GM12891 (cell line): ENCODE measurements at regions not wholly inside any gene's neighbourhood (a gene's known extent, or its start where the extent isn't known, plus 50 kb on each side); places are given as distances from the start of the nearest gene placed in this dataset.

Experiments
- POLR2A ChIP-seq: IDR thresholded peaks from 2 replicates; pipeline ENCODE4 v1.6.1; 2011; ENCODE audit warnings: low read depth, low read length, control low read depth
- POLR2AphosphoS5 ChIP-seq: IDR thresholded peaks from 2 replicates; pipeline ENCODE4 v1.6.1; 2011; ENCODE audit warnings: low read depth, low read length, control low read depth

DNA sequence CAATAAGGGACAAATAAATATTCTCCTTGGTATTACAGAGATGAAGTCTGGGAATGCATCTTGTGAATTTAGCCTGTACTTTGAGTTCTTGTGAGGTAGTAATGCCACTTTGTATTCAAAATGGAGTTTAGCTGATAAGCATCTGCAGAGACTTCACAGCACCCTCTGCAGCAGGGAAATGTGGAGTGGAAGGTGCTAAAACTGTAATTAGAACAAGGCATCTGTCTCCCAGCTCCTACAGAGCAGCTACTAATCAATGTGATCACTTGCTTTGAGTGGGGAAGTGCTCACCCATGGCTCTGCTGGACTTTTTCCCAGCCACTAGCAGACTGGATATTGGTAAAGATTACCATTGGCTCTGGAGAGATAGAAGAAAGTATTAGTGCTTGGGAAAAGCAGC, 56.2 kb upstream of the TMEFF2 start:
- TF ChIP-seq POLR2A (no peak), POLR2AphosphoS5 (no peak)
